VCaP (cell line): ENCODE measurements at regions not wholly inside any gene's neighbourhood (a gene's known extent, or its start where the extent isn't known, plus 50 kb on each side); places are given as distances from the start of the nearest gene placed in this dataset.

ENCODE experiments used
- H3K27ac ChIP-seq: fragments of 450-650 bp; 2 replicates; pipeline ENCODE4 v1.5.1; 2017
- TF ChIP-seq, protein P1 (sequence below): fragments of 450-650 bp; conservative IDR thresholded peaks from 2 replicates; pipeline ENCODE4 v1.5.1; 2017; ENCODE audit warnings: mild to moderate bottlenecking, moderate library complexity

GRCh38 chr10:113322843-113323242 is 230.0 kb upstream of the HABP2 start:
- no peak overlapping the region for H3K27ac ChIP-seq
- TF ChIP-seq, protein P1, sequence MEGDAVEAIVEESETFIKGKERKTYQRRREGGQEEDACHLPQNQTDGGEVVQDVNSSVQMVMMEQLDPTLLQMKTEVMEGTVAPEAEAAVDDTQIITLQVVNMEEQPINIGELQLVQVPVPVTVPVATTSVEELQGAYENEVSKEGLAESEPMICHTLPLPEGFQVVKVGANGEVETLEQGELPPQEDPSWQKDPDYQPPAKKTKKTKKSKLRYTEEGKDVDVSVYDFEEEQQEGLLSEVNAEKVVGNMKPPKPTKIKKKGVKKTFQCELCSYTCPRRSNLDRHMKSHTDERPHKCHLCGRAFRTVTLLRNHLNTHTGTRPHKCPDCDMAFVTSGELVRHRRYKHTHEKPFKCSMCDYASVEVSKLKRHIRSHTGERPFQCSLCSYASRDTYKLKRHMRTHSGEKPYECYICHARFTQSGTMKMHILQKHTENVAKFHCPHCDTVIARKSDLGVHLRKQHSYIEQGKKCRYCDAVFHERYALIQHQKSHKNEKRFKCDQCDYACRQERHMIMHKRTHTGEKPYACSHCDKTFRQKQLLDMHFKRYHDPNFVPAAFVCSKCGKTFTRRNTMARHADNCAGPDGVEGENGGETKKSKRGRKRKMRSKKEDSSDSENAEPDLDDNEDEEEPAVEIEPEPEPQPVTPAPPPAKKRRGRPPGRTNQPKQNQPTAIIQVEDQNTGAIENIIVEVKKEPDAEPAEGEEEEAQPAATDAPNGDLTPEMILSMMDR = no peak

DNA sequence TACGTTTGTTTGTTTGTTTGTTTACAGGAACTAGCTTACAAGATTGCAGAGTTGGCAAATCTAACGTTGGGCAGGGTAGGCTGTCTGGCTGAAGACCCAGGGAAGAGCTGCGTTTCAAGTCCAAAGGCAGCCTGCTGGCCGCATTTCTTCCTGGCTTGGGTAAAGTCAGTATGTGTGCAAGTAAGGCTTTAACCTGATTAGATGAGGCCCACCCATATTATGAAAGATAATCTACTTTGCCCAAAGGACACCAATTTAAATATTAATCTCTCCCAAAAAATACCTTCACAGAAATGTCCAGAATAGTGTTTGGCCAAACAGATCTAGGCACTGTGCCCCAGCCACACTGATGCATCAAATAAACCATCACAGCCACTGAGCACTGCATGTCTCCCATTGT is 228.9 kb upstream of the HABP2 start:
- H3K27ac ChIP-seq = no peak overlapping the region
- TF ChIP-seq, protein P1 = no peak

GRCh38 chr10:113326160-113327111 is 226.4 kb upstream of the HABP2 start:
- TF ChIP-seq, protein P1 = no peak
- no peak overlapping the region for H3K27ac ChIP-seq

GRCh38 chr10:113329121-113329596 is 223.7 kb upstream of the HABP2 start:
- TF ChIP-seq, protein P1 = no peak
- no peak overlapping the region for H3K27ac ChIP-seq

DNA sequence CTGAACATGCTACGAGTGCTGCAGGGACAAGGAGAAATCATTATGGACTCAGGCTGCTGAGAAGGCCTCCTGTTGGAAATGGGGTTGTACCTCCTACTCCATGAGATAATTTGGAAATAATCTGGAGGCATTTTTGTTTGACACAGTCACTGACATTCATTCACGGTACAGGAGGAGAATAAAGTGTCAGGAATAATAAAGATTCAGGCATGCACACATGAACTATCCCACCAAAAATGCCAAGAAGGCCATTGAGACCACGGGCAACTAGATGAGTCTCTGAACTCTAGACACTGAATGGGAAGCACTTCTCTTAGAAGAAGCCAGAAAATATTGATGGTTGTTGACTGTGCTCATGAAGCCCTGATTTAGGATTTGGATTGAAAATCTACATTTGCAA is 220.9 kb upstream of the HABP2 start:
- TF ChIP-seq, protein P1 = no peak

DNA sequence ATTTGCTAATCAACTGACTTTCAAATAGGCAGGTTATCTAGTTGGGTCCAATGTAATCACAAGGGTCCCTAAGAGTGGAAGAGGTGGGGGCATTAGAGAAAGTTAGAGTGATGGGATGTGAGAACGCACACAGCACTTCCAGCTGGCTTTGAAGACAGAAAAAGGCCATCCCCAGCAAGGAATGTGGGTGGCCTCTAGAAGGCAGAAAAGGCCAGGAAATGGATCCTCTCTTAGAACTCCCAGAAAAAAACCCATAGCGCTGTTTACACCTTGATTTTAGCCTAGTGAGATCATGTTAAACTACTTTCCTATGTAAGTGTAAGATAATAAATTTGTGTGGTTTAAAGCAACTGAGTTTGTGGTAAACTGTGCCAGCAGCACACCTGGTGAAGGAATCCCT is 219.5 kb upstream of the HABP2 start:
- TF ChIP-seq, protein P1 = no peak
- no peak overlapping the region for H3K27ac ChIP-seq

More for the DNA sequence above, 220.9 kb upstream of the HABP2 start:
- H3K27ac ChIP-seq = no peak overlapping the region

GRCh38 chr10:113335592-113335991 is 217.3 kb upstream of the HABP2 start:
- no peak overlapping the region for H3K27ac ChIP-seq
- TF ChIP-seq, protein P1 = no peak
